ENCODE measurements at regions not wholly inside any gene's neighbourhood (a gene's known extent, or its start where the extent isn't known, plus 50 kb on each side); places are given as distances from the start of the nearest gene placed in this dataset.
"Not testable (repeated sequence)": the region's sequence is repeated elsewhere in the genome, so short reads cannot be mapped to it uniquely, and the experiment has no call there.

DNA sequence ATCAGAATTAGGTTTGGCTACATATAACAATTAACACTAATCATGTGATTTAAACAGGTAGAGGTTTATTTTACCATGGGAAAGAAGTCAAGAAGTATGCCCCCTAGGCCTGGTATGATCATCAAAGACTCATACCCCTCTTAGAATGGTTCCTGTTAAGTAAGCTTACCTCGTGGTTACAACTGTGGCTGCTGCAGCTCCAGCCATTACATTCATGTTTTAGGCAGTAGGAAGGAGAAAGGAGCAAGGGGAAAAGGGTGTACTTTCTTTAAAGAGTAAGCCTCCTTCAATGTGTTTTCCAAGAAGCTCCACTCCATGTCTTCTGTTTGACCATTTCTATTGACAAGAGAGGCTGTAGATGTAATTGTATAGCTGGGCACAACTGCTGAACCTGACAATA, 94.9 kb upstream of the GATB start:
- no peak for DNase-seq (ENCODE audit: low spot score)

DNA sequence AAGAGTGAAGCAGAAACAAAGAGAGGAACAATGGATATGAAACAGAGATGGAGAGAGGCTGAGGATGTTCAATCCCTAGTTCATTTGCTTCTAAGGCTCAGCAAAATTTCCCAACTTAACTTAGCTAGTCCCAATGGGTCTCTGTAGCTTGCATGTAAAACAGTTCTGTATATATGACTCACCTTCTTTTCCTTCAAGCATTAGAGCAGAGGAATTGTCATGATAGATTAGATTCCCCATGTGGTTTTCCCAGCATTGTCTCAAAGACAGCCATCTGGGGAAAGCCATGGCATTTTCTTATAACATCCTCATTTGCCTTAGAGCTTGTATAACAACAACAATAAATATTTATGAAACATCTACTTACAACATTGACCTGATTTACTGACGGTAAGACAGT, 93.9 kb upstream of the GATB start:
- DNase-seq (ENCODE audit: low spot score), result no peak

DNA sequence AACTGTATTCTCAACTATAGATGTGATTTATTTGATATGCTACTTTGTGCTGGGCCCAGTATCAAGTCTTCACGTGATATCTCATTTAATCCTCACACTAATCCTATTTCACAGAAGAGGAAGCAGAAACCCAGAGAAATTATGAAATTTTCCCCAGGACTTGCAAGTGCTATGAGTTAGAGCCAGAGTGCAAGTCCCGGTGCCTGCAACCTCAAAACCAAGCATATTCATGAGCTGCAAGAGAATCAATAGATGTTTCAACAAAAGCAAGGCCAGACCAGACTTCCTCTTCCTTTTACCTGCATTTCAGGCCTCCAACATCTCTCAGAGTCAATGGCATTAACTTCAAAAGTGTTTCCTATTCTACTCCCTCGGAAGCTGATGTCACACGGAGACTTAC, 92.2 kb upstream of the GATB start:
- no peak for DNase-seq (ENCODE audit: low spot score)

DNA sequence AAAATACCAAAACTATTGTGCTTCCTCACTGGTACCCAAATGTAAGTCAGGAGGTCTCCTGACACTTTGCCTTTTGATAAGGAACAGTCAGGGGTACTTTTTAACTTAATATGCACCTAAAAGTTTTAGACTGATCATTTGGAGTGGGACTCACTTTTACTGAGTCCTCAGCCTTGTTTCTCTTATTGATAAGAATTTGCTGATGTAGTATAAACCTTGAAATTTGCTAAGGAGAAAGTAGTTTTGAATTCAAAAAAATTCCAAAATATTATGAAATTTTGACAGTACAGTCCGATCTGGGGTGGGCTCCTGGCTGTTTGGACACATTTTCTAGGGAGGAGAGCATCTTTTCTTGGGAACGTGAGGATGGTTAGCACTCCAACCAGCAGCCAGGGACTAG, 91.4 kb upstream of the GATB start:
- DNase-seq (ENCODE audit: low spot score), result no peak

DNA sequence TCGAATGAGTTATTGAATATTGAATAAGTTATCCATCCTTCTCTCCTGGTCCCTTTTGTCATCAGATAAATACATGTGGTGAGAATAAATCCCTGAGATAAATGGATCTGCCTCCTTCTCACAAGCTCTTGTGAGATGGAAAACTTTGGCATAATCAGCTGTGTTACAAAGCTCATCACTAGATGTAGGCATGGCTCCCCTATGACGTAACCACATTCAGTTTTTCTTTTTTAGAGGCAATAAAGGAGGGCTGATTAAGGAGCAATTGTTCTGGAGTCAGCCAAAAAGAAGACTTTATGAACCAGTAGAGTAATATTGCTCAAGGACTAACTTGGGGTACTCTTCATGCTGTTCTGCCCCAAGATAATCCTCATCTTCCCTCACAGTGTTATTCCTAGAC, 90.5 kb upstream of the GATB start:
- no peak for DNase-seq (ENCODE audit: low spot score)

DNA sequence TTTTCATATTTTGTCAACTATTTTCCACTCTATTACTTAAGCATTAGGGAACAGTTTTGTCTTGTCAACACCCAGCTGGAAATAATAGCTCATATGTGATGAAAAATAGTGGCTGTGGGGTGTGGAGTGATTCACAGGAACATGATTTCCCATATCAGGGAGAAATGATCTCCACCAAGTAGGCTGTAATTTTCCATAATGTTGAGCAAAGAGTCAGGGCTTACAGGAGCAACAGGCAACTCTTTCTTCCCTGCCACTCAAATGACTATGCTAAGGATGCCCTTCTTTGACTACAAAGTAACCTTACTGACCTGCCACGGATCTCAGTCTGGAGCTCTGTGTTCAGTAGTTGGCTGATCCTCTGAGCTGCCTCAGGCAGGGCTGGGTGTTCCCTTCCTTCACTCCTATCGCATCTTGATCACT, 90.0 kb upstream of the GATB start:
- DNase-seq (ENCODE audit: low spot score), result peak; percentile 25

DNA sequence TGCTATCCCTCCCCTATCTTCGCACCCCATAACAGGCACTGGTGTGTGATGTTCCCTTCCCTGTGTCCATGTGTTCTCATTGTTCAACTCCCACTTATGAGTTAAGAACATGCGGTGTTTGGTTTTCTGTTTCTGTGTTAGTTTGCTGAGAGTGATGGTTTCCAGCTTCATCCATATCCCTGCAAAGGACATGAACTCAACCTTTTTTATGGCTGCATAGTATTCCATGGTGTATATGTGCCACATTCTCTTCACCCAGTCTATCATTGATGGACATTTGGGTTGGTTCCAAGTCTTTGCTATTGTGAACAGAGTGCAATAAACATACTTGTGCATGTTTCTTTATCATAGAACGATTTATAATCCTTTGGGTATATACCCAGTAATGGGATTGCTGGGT, 84.7 kb upstream of the GATB start:
- DNase-seq (ENCODE audit: low spot score), result not testable (repeated sequence)

DNA sequence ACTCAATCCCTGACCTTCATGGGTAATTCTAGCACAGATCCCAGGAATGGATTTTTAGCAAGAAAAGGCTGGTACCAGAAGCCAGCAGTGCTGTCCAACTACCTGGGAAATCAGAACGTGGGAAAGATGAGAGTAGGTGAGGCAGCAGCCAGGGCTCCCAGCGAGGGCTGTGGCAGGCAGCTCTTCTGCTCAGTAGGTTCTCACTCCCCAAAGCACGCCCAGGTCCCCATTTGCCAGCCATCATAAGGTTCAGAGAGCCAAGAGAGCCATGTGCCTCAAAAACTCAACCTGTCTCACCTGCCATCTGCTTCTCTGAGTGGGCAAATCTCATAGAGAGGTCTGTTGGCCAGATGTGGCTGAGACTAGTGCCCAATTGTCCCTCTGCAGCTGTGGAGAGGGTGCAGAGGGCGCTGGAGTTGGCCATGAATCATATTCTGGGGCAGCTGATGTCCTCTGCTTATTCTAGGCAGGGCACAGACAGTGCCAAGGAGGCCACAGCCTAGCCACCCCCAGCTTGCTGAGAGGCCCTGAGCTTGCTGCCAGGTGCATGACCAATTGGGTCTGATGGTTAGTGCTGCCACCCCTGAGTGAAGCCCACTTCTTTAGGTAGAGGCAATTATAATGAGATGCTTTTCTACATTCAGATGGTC, 81.7 kb upstream of the GATB start:
- no peak for DNase-seq (ENCODE audit: low spot score)

DNA sequence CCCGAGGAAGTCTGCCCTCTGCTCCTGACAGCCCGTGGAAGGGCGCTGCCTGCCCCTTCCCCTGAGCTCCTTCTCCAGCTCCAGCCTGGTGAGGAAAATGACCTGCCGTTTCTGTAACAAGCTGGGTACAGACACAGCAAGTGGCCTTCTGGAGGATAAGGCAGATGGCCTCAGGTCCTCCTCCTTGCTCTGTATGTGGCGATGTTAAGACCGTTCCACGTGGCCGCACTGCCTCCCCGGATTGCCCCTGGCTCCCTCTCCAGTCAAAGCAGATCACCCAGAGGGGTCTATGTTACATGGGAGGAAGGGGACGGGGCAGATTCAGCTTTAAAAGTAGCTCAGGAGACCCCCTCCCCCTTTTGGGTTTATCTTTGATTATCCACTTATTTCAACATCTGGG, 80.3 kb upstream of the GATB start:
- DNase-seq (ENCODE audit: low spot score), result no peak

DNA sequence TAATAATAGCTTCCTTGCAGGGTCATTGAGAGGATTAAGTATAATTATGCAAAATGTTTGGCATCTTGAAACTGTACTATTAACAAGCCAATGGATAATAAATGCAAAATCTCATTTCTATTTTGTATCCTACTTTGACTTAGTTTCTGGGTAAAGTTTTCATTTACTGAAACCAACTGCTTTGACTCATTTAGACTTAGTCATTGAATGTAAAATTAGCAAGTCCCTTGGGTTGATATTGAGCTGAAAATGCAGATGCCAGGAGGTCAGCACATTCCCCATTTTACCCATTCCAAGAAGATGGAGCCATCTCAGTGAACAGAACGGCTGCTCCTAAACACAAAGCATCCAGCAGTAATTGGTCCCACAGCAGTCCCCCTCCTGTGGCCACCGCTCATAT, 74.7 kb upstream of the GATB start:
- no peak for DNase-seq (ENCODE audit: low spot score)

DNA sequence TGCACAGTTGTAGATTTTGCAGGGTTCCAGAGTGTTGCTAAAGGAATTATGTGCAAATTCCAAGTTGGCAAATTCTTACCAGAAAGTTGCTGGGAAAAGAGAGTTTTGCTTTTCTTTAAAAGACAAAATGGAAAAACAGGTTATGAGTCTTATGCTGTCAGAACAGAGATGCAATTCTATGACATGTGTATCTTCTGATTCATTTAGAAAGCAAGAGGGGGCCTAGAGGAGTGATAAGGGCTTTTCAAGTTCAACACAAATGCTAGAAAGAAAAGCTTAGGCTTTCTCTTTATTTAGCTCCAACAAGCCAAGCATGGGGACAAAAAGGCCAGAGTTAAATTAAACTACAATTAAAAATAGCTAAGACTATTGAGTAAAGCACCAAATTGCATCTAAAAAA, 72.4 kb upstream of the GATB start:
- DNase-seq (ENCODE audit: low spot score), result no peak

DNA sequence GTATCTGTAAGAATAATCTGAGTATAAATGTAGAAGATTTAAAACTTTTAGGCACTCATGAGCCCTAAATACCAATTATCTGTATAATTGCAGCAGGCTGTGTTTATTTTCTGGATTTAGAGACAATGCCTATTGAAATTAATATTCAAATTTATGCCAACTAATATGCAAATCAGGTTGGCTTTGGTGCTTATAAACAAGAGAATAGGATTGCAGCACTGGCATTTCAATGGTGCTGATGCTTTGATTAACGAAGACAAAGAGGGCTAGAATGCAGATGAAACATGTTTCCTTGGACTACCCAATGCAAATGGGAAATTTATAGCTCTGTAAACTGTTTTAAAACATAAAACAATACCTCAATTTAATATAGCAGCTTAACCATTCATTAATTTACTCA, 70.7 kb upstream of the GATB start:
- no peak for DNase-seq (ENCODE audit: low spot score)

DNA sequence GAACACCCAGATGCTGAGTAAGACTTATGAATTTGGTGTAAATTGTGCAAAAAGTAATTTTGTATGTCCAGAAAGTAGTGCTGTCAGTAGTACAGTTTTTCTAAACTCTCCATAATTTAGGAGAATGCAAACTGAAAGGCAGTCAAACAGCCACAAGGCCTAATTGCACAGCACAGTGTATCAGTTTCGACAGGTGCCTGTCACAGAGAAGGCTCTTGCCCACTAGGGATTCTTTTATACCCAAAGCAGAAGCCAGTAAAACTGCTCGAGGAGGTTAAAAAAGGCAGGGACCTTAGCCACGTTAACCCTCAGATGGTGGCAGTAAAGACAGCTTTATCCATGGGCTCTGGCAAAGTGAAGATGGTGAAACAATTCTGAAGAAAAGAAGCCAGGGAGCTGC, 69.4 kb upstream of the GATB start:
- DNase-seq (ENCODE audit: low spot score), result no peak

DNA sequence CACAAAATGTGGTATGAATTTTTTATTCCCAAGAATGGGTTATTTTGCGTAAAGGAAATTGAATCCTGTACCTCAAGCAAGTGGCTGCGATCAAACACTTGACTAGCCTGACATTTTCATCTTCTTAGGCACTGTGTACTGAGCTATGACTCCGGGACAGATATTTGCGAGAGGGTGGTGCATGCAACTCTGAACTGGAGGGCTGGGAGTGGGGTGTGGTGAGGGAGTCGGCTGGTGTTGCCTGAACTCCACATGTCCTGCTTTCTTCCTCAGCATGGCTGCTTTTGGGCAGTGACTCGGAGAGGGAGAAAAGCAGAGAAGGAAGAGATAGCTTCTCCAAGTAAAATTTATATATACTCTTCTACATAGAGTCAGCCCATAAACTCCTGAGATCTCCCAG, 68.5 kb upstream of the GATB start:
- DNase-seq (ENCODE audit: low spot score), result no peak

DNA sequence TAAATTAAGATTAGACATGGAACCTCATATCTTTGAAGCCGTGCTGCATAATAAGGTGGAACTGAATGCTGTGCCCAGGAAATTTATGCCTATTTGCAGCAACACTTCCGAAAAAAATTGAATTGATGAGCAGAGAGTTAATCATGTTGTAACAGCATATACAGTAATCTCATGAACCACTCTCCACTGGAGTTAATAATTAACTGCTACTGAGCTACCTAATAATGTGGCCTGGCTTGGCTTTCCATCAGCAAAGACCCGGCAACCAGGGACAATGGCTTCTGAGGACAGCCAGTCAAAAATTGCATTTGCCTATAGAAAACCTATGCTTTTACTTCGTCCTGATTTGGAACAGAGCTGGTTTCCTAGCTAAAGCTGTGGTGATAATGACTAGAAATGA, 63.8 kb upstream of the GATB start:
- no peak for DNase-seq (ENCODE audit: low spot score)

DNA sequence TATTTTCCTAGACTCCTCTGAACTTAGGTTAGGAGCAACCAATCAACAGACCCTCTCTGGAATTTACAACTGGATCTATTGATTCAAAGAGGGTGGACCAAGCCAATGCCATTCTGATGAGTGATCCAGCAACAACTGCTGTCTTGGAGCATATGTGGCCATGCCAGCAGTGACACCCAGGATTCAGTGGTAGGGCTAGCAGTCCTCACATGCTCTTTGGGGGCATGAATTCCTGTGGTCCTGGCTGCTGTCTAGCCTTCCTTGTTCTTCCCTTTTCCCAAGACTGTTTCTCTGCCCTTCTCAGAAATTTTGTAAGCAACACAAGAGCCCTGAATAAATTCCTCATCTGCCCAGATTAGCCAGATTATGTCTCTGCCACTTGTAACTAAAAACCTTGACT, 61.5 kb upstream of the GATB start:
- no peak for DNase-seq (ENCODE audit: low spot score)

DNA sequence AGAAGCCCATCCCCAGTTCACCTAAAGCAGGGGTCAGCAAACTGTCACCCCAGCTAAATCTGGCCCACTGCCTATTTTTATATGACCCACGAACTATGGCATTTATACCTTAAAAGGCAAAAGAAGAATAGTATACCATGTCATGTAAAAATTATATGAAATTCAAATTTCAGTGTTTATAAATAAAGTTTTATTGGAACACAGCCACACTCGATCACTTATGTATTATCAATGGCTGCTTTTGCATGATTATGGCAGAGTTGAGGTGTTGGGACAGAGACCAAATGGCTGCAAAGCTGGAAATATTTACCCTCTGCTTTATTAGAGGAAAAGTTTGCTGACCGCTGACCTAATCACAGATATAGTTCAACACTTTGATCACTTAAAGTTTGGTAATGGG, 59.2 kb upstream of the GATB start:
- DNase-seq (ENCODE audit: low spot score), result no peak

DNA sequence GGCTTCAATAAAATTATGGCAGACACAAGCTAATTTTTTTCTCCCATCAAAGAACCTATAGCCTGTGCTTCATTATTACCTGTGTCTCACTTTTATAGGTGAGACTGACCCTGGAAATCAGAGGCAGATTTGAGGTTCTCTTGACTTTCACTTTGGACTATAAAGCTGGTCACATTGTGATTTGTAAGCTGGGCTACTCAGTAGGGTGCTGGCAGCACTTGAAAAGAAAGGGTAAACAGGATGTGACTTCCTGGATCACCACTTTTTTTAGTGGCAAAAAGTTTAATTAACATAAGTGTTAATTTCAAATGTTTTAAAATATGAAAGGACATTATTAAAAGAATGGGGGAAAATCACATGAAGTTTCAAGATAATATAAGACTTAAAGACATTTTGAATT, 50.6 kb upstream of the GATB start:
- DNase-seq (ENCODE audit: low spot score), result no peak
